ENCODE measurements at regions not wholly inside any gene's neighbourhood (a gene's known extent, or its start where the extent isn't known, plus 50 kb on each side); places are given as distances from the start of the nearest gene placed in this dataset.
A peak's percentile ranks its signal among the peaks of the same experiment; 100 is the strongest.

DNA sequence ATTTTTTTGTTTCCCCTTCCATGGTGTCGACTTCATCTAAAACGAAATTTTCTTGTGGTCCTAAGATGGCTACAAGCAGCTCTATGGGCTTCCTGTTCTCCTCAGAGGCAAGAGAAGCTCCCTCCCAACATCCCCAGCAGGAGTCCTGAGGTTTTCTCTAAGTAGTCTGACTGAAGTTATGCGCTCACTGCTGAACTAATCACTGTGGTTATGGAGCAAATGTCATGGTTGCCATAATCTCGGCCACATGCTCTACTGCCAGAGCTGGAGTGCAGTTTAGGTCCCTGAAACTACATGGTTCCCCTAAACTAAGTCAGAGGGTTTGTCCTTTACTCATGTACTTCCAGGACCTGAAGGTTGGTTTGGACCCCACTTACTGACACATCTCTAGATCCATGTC lies 68.0 kb upstream of the MAMDC2 start:
- WGBS, 2 experiments (ENCODE audit: low coverage in 1 of 2, low lambda C conversion rate in 2 of 2, missing lambda C conversion rate in 2 of 2): 94 to 97% methylated on average over 4 of the region's 4 CpGs
- H3K4me1 ChIP-seq (ENCODE audit: insufficient read depth): peaks cover 39% of the 10 kb centered on the region
- H2AFZ ChIP-seq: peak overlapping the region; percentile 61

GRCh38 chr9:69976152-69976551 lies 67.5 kb upstream of the MAMDC2 start:
- Histone ChIP-seq H2AFZ (peak overlapping the region; percentile 61), H3K27ac (peak overlapping the region; percentile 69), H3K4me2 (ENCODE audit: unreplicated experiment) (peak overlapping the region; percentile 27), H3F3A (ENCODE audit: insufficient read depth) (peaks cover 32% of the 10 kb centered on the region), H3K4me3 (peak overlapping the region; percentile 6; the same call in 1 of the 2 replicates), H4K20me1 (ENCODE audit: insufficient read depth) (no peaks in the 10 kb centered on the region), H3K36me3 (ENCODE audit: low read depth) (no peaks in the 10 kb centered on the region), H3K79me2 (ENCODE audit: insufficient read depth) (no peaks in the 10 kb centered on the region), H3K9ac (no peak overlapping the region; the same call in 1 of the 2 replicates), H3K4me1 (ENCODE audit: insufficient read depth) (peaks cover 39% of the 10 kb centered on the region), H3K9me2 (ENCODE audit: insufficient read depth) (no peaks in the 10 kb centered on the region), H3K9me3 (ENCODE audit: low read depth) (no peaks in the 10 kb centered on the region), H3K27me3 (replicated peaks; ENCODE audit: insufficient read depth) (no peaks in the 10 kb centered on the region)
- WGBS, 2 experiments (ENCODE audit: low coverage in 1 of 2, low lambda C conversion rate in 2 of 2, missing lambda C conversion rate in 2 of 2): 9 to 10% methylated on average over 4 of the region's 4 CpGs
- TF ChIP-seq EZH2 (IDR thresholded peaks at IDR 0.05; ENCODE audit: insufficient read depth, poor library complexity, severe bottlenecking): no peak
- peak; percentile 81 for DNase-seq
- in situ Hi-C loops (cut with MboI): no loop called here

More for the DNA sequence above, 68.0 kb upstream of the MAMDC2 start:
- no peak overlapping the region for H3K4me3 ChIP-seq
- no peaks in the 10 kb centered on the region for H4K20me1 ChIP-seq (ENCODE audit: insufficient read depth)
- TF ChIP-seq EZH2phosphoT487 (IDR thresholded peaks at IDR 0.05; ENCODE audit: insufficient read depth, low read depth): no peak
- no peaks in the 10 kb centered on the region for H3K9me2 ChIP-seq (ENCODE audit: insufficient read depth)
- no peaks in the 10 kb centered on the region for H3K27me3 ChIP-seq (replicated peaks; ENCODE audit: insufficient read depth)
- H3K9me3 ChIP-seq (ENCODE audit: low read depth): no peaks in the 10 kb centered on the region
- peak overlapping the region; percentile 27 for H3K4me2 ChIP-seq (ENCODE audit: unreplicated experiment)
- peaks cover 33% of the 10 kb centered on the region for H3F3A ChIP-seq (ENCODE audit: insufficient read depth)
- peak overlapping the region; percentile 69 for H3K27ac ChIP-seq
- in situ Hi-C loops (cut with MboI): no loop called here
- no peaks in the 10 kb centered on the region for H3K36me3 ChIP-seq (ENCODE audit: low read depth)
- H3K79me2 ChIP-seq (ENCODE audit: insufficient read depth): no peaks in the 10 kb centered on the region
- H3K9ac ChIP-seq: no peak overlapping the region
- peak; percentile 44 for DNase-seq

- no peaks in the 10 kb centered on the region for H3K9me2 ChIP-seq (ENCODE audit: insufficient read depth)
- peaks cover 39% of the 10 kb centered on the region for H3K4me1 ChIP-seq (ENCODE audit: insufficient read depth)
- no peaks in the 10 kb centered on the region for H4K20me1 ChIP-seq (ENCODE audit: insufficient read depth)
- no peak overlapping the region for H3K27ac ChIP-seq
- no peak overlapping the region for H3K9ac ChIP-seq
- H3K27me3 ChIP-seq (replicated peaks; ENCODE audit: insufficient read depth): no peaks in the 10 kb centered on the region
- peak; percentile 17 for DNase-seq
- no peak for TF ChIP-seq EZH2 (IDR thresholded peaks at IDR 0.05; ENCODE audit: insufficient read depth, poor library complexity, severe bottlenecking)
- no peak for TF ChIP-seq EZH2phosphoT487 (IDR thresholded peaks at IDR 0.05; ENCODE audit: insufficient read depth, low read depth)
- in situ Hi-C loops (cut with MboI): no loop called here
- H3K4me3 ChIP-seq: no peak overlapping the region
- H3F3A ChIP-seq (ENCODE audit: insufficient read depth): peaks cover 26% of the 10 kb centered on the region
- no peaks in the 10 kb centered on the region for H3K79me2 ChIP-seq (ENCODE audit: insufficient read depth)
- no peaks in the 10 kb centered on the region for H3K9me3 ChIP-seq (ENCODE audit: low read depth)
- no peaks in the 10 kb centered on the region for H3K36me3 ChIP-seq (ENCODE audit: low read depth)
- 34 to 44% methylated on average over 2 of the region's 2 CpGs for WGBS, 2 experiments (ENCODE audit: low coverage in 1 of 2, low lambda C conversion rate in 2 of 2, missing lambda C conversion rate in 2 of 2)
- peak overlapping the region; percentile 5; the same call in 1 of the 2 replicates for H2AFZ ChIP-seq
- H3K4me2 ChIP-seq (ENCODE audit: unreplicated experiment): no peak overlapping the region
Measured at GRCh38 chr9:69980041-69980440, 63.6 kb upstream of the MAMDC2 start.

DNA sequence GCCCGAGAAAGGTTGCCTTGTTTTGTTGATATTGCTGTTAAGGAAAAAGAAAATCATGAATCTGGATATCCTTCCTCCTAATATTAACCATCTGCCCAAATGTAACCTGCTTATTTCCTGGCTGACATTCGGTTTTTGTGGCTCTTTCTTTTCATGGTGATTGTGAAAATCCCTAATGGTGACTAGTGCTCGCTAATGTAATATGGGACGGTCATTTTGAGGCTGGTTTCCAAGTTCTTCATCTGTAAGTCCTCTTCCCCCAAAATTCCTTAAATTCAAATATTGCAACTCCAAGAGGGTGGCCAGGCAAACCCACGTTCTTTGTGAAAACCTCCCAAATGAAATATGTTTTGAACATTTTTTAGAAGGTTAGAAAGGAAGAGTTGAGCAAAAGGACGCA lies 63.1 kb upstream of the MAMDC2 start:
- Histone ChIP-seq H3K27ac (no peak overlapping the region), H2AFZ (no peak overlapping the region), H3F3A (ENCODE audit: insufficient read depth) (peaks cover 21% of the 10 kb centered on the region), H3K4me3 (no peak overlapping the region), H3K4me1 (ENCODE audit: insufficient read depth) (peaks cover 34% of the 10 kb centered on the region), H3K4me2 (ENCODE audit: unreplicated experiment) (no peak overlapping the region), H3K9me2 (ENCODE audit: insufficient read depth) (no peaks in the 10 kb centered on the region), H3K27me3 (replicated peaks; ENCODE audit: insufficient read depth) (no peaks in the 10 kb centered on the region), H3K79me2 (ENCODE audit: insufficient read depth) (no peaks in the 10 kb centered on the region), H3K9me3 (ENCODE audit: low read depth) (no peaks in the 10 kb centered on the region), H3K36me3 (ENCODE audit: low read depth) (no peaks in the 10 kb centered on the region), H4K20me1 (ENCODE audit: insufficient read depth) (no peaks in the 10 kb centered on the region), H3K9ac (no peak overlapping the region)
- in situ Hi-C loops (cut with MboI): no loop called here
- WGBS, 2 experiments (ENCODE audit: low coverage in 1 of 2, low lambda C conversion rate in 2 of 2, missing lambda C conversion rate in 2 of 2): 37% methylated on average over 6 of the region's 6 CpGs
- DNase-seq: peak; percentile 15
- no peak for TF ChIP-seq EZH2phosphoT487 (IDR thresholded peaks at IDR 0.05; ENCODE audit: insufficient read depth, low read depth)
- no peak for TF ChIP-seq EZH2 (IDR thresholded peaks at IDR 0.05; ENCODE audit: insufficient read depth, poor library complexity, severe bottlenecking)

Data from GM23248 (cell line).